H9 (cell line): ENCODE measurements at regions not wholly inside any gene's neighbourhood (a gene's known extent, or its start where the extent isn't known, plus 50 kb on each side); places are given as distances from the start of the nearest gene placed in this dataset.

ENCODE experiments used
- DNase-seq: peaks from one replicate; pipeline ENCODE4 v3.0.0-alpha.2; 2017
- H2AFZ ChIP-seq: one replicate; pipeline ENCODE4 v1.6.1; 2013; ENCODE audit warnings: mild to moderate bottlenecking, low read length, control low read depth, moderate library complexity
- H2AK5ac ChIP-seq: 2 replicates; pipeline ENCODE4 v1.6.1; 2013; ENCODE audit warnings: low read length, control low read depth, mixed read lengths; ENCODE audit not compliant: insufficient read length
- H2BK120ac ChIP-seq: one replicate; pipeline ENCODE4 v1.6.1; 2013; ENCODE audit warnings: low read depth, mild to moderate bottlenecking, low read length, control low read depth, inconsistent platforms; ENCODE audit not compliant: poor library complexity, severe bottlenecking
- H2BK12ac ChIP-seq: 2 replicates; pipeline ENCODE4 v1.6.1; 2013; ENCODE audit warnings: low read length, control low read depth, mixed read lengths, low read depth; ENCODE audit not compliant: insufficient read length
- H2BK15ac ChIP-seq: 2 replicates; pipeline ENCODE4 v1.6.1; 2013; ENCODE audit warnings: low read depth, low read length, control low read depth
- H2BK20ac ChIP-seq: one replicate; pipeline ENCODE4 v1.6.1; 2013; ENCODE audit warnings: low read depth, mild to moderate bottlenecking, low read length, control low read depth, inconsistent platforms; ENCODE audit not compliant: poor library complexity, severe bottlenecking
- H2BK5ac ChIP-seq: 2 replicates; pipeline ENCODE4 v1.6.1; 2013; ENCODE audit warnings: low read length, control low read depth, mixed read lengths; ENCODE audit not compliant: insufficient read length
- H3K14ac ChIP-seq: 2 replicates; pipeline ENCODE4 v1.6.1; 2013; ENCODE audit warnings: low read length, control low read depth; ENCODE audit not compliant: insufficient read depth
- H3K18ac ChIP-seq: 2 replicates; pipeline ENCODE4 v1.6.1; 2013; ENCODE audit warnings: low read depth, mild to moderate bottlenecking, mixed read lengths, low read length, control low read depth; ENCODE audit not compliant: insufficient read length
- H3K23ac ChIP-seq: 2 replicates; pipeline ENCODE4 v1.6.1; 2013; ENCODE audit warnings: low read length, control low read depth, mixed read lengths, low read depth; ENCODE audit not compliant: insufficient read length
- H3K23me2 ChIP-seq: 2 replicates; pipeline ENCODE4 v1.6.1; 2013; ENCODE audit warnings: low read depth, mild to moderate bottlenecking, mixed read lengths, low read length, control low read depth; ENCODE audit not compliant: insufficient read length, poor library complexity, severe bottlenecking
- H3K27ac ChIP-seq: 2 replicates; pipeline ENCODE4 v1.5.1; 2013; ENCODE audit warnings: low read length, control low read depth, mixed read lengths, low read depth; ENCODE audit not compliant: insufficient read length
- H3K27me3 ChIP-seq: 2 replicates; pipeline ENCODE4 v1.6.1; 2013; ENCODE audit warnings: low read length, control low read depth, inconsistent platforms; ENCODE audit not compliant: insufficient read depth
- H3K4ac ChIP-seq: 2 replicates; pipeline ENCODE4 v1.6.1; 2013; ENCODE audit warnings: low read depth, mild to moderate bottlenecking, control low read depth, inconsistent platforms, low read length, moderate library complexity
- H3K4me1 ChIP-seq: 2 replicates; pipeline ENCODE4 v1.6.1; 2013; ENCODE audit warnings: low read length, control low read depth, inconsistent platforms; ENCODE audit not compliant: insufficient read depth
- H3K4me2 ChIP-seq: 2 replicates; pipeline ENCODE4 v1.6.1; 2013; ENCODE audit warnings: low read length, control low read depth, mixed read lengths; ENCODE audit not compliant: insufficient read length, insufficient read depth
- H3K56ac ChIP-seq: 2 replicates; pipeline ENCODE4 v1.6.1; 2013; ENCODE audit warnings: low read depth, mild to moderate bottlenecking, mixed read lengths, low read length, control low read depth; ENCODE audit not compliant: insufficient read length
- H3K79me1 ChIP-seq: 2 replicates; pipeline ENCODE4 v1.6.1; 2013; ENCODE audit warnings: low read depth, mild to moderate bottlenecking, moderate library complexity, low read length, control low read depth, inconsistent platforms; ENCODE audit not compliant: insufficient read depth, poor library complexity, severe bottlenecking
- H3K79me2 ChIP-seq: 2 replicates; pipeline ENCODE4 v1.6.1; 2013; ENCODE audit warnings: low read length, control low read depth, inconsistent platforms; ENCODE audit not compliant: insufficient read depth
- H3K9ac ChIP-seq: 2 replicates; pipeline ENCODE4 v1.6.1; 2013; ENCODE audit warnings: low read length, control low read depth, mixed read lengths; ENCODE audit not compliant: insufficient read length; ENCODE audit errors: extremely low read depth
- H3K9me3 ChIP-seq: one replicate; pipeline ENCODE4 v1.6.1; 2013; ENCODE audit warnings: low read depth, low read length, inconsistent platforms; ENCODE audit not compliant: control insufficient read depth
- H3T11ph ChIP-seq: one replicate; pipeline ENCODE4 v1.6.1; 2013; ENCODE audit warnings: mild to moderate bottlenecking, low read length, control low read depth, inconsistent platforms
- H4K20me1 ChIP-seq: one replicate; pipeline ENCODE4 v1.6.1; 2013; ENCODE audit not compliant: control insufficient read depth, insufficient read length, insufficient read depth
- H4K5ac ChIP-seq: 2 replicates; pipeline ENCODE4 v1.6.1; 2013; ENCODE audit warnings: low read depth, mild to moderate bottlenecking, mixed read lengths, low read length, control low read depth; ENCODE audit not compliant: insufficient read length
- H4K8ac ChIP-seq: replicated peaks from 2 replicates; pipeline ENCODE4 v1.6.1; 2013; ENCODE audit warnings: low read length, control low read depth, mixed read lengths, low read depth; ENCODE audit not compliant: insufficient read length
- H4K91ac ChIP-seq: 2 replicates; pipeline ENCODE4 v1.6.1; 2013; ENCODE audit warnings: low read depth, mild to moderate bottlenecking, moderate library complexity, mixed read lengths, low read length, control low read depth; ENCODE audit not compliant: insufficient read length
- H3K27ac Mint-ChIP-seq, 3 experiments: 2 replicates in 2 of 3; 3 replicates in 1 of 3; pipeline ENCODE4 v1.8.0; 2020 to 2021; ENCODE audit warnings: mixed read lengths in 3 of 3, mild to moderate bottlenecking in 1 of 3, moderate library complexity in 1 of 3
- H3K27me3 Mint-ChIP-seq: 2 replicates; pipeline ENCODE4 v1.8.0; 2021; ENCODE audit warnings: low read depth, mild to moderate bottlenecking, moderate library complexity, mixed read lengths
- H3K36me3 Mint-ChIP-seq, 3 experiments: 2 replicates in 2 of 3; 3 replicates in 1 of 3; pipeline ENCODE4 v1.8.0; 2020 to 2021; ENCODE audit warnings: low read depth in 3 of 3, mixed read lengths in 3 of 3; ENCODE audit not compliant: insufficient read depth in 1 of 3
- H3K4me1 Mint-ChIP-seq, 2 experiments: 2 replicates each; pipeline ENCODE4 v1.8.0; 2020; ENCODE audit warnings: mixed read lengths in 2 of 2
- H3K4me3 Mint-ChIP-seq, 2 experiments: 2 replicates in 1 of 2; 3 replicates in 1 of 2; pipeline ENCODE4 v1.8.0; 2020 to 2021; ENCODE audit warnings: mild to moderate bottlenecking in 2 of 2, mixed read lengths in 2 of 2, moderate library complexity in 1 of 2
- H3K9me3 Mint-ChIP-seq, 2 experiments: 2 replicates in 1 of 2; 3 replicates in 1 of 2; pipeline ENCODE4 v1.8.0; 2020; ENCODE audit warnings: mild to moderate bottlenecking in 2 of 2, mixed read lengths in 2 of 2, moderate library complexity in 1 of 2
- TF ChIP-seq, protein P1 (sequence below): fragments of 200-600 bp; sonication (generic); conservative IDR thresholded peaks from 3 replicates; pipeline ENCODE4 v1.8.0; 2021; ENCODE audit warnings: antibody characterized with exemption, mild to moderate bottlenecking

DNA sequence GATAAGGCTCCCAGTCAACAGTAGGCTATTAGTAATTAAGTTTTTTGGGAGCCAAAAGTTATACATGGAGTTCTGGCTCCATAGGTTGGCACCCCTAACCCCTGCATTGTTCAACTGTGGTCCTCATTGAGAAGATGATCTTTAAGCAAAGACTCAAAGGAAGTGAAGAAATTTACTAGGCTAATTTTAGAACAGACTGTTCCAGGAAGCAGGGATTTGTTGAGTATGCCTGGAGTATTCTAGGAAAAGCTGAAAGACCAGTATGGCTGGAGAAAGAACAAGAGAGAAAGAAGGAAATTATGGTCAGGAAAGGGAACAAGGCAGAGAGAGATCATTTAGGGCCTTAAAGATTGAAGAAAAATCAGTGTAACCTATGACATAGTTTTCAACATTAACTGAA is 125.1 kb downstream of the PMAIP1 start:
- no peak overlapping the region for H3K56ac ChIP-seq
- H2BK12ac ChIP-seq: no peak overlapping the region
- no peak for DNase-seq
- H2BK15ac ChIP-seq: no peak overlapping the region
- no peak overlapping the region for H4K8ac ChIP-seq
- peaks cover 11% of the 10 kb centered on the region in 2 experiments for H3K4me1 Mint-ChIP-seq
- no peak overlapping the region for H3K14ac ChIP-seq
- no peaks in the 10 kb centered on the region for H3K27me3 ChIP-seq
- TF ChIP-seq, protein P1, sequence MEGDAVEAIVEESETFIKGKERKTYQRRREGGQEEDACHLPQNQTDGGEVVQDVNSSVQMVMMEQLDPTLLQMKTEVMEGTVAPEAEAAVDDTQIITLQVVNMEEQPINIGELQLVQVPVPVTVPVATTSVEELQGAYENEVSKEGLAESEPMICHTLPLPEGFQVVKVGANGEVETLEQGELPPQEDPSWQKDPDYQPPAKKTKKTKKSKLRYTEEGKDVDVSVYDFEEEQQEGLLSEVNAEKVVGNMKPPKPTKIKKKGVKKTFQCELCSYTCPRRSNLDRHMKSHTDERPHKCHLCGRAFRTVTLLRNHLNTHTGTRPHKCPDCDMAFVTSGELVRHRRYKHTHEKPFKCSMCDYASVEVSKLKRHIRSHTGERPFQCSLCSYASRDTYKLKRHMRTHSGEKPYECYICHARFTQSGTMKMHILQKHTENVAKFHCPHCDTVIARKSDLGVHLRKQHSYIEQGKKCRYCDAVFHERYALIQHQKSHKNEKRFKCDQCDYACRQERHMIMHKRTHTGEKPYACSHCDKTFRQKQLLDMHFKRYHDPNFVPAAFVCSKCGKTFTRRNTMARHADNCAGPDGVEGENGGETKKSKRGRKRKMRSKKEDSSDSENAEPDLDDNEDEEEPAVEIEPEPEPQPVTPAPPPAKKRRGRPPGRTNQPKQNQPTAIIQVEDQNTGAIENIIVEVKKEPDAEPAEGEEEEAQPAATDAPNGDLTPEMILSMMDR: no peak
- no peaks in the 10 kb centered on the region for H3K79me1 ChIP-seq
- H2BK120ac ChIP-seq: no peak overlapping the region
- H3T11ph ChIP-seq: no peak overlapping the region
- no peaks in the 10 kb centered on the region for H3K36me3 Mint-ChIP-seq
- no peak overlapping the region for H2BK20ac ChIP-seq
- no peak overlapping the region for H4K5ac ChIP-seq
- no peak overlapping the region for H3K4me3 Mint-ChIP-seq
- H3K27ac ChIP-seq: no peak overlapping the region
- H2AK5ac ChIP-seq: no peak overlapping the region
- H3K23ac ChIP-seq: no peak overlapping the region
- no peaks in the 10 kb centered on the region for H3K79me2 ChIP-seq
- H3K4me1 ChIP-seq: no peaks in the 10 kb centered on the region; the same call in 1 of the 2 replicates
- H4K20me1 ChIP-seq: no peaks in the 10 kb centered on the region
- H4K91ac ChIP-seq: no peak overlapping the region
- H3K4ac ChIP-seq: no peak overlapping the region
- no peaks in the 10 kb centered on the region for H3K23me2 ChIP-seq
- no peaks in the 10 kb centered on the region for H3K9me3 ChIP-seq
- H3K18ac ChIP-seq: no peak overlapping the region
- H3K4me2 ChIP-seq: no peak overlapping the region
- no peaks in the 10 kb centered on the region for H3K27me3 Mint-ChIP-seq
- H3K27ac Mint-ChIP-seq: no peak overlapping the region
- H3K9me3 Mint-ChIP-seq: no peaks in the 10 kb centered on the region
- H2AFZ ChIP-seq: no peak overlapping the region
- H3K9ac ChIP-seq: no peak overlapping the region
- no peak overlapping the region for H2BK5ac ChIP-seq
